ENCODE measurements at regions not wholly inside any gene's neighbourhood (a gene's known extent, or its start where the extent isn't known, plus 50 kb on each side); places are given as distances from the start of the nearest gene placed in this dataset.

DNA sequence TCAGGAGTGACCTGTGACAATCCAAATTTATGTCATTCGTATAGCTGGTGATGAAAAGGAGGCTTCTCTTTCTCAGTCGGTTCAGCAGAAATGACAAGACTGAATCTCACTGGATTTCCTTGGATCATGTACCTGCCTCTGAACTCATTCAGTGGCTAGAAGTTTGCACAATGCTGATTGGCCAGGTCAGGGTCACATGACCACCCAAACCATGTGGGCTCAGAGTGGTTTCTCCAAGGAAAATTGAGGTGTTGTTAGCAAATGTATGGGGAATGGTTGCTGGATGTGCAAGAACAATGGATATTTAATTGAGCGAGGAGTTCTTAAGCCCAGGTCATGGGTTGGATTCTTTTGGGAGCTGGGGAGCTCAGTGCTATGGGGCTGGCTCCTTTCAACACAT is 227.5 kb downstream of the AACS start:
- no peak for ATAC-seq
- no peak for DNase-seq
- intact Hi-C loops (cut with micrococcal nuclease): no loop called here

DNA sequence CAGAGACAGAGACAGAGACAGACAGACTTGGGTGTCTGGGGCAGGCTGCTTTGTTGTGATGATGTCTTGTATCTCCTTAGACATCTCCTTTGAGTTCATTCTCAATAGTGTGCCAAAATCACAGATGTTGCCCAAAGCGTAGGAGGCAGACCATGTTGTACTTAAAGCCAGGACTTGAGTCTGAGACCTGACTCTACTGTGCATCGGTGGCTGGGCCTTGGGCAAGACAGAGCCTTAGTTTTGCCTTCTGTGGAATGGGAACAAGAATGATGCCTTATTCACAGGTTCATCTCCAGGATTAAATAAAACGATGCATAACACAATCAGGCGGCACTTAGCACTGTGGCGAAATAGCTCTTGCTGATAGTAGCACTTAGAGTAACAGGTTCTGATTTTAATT is 230.3 kb downstream of the AACS start:
- ATAC-seq (no peak), DNase-seq (no peak)
- intact Hi-C loops (cut with micrococcal nuclease): no loop called here

DNA sequence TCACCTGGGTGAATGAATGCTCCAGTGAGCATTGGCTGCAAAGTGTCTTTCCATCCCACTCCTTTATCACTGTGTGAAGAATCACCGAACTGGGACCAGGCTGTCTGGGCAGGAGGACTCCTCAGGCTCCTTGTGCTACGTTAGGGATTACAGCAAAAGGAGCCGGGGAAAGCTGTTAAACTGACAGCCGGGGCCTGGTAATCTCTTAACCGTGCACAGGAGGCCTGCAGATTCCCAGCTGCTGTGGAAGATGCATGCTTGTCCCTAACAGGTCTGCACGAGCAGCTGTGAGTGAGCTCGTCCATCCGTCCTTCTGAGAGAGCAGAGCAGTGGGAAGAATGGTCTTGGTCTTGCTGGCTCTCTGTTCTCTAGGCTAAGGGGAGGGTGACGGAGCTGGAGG is 231.5 kb downstream of the AACS start:
- intact Hi-C loops (cut with micrococcal nuclease): no loop called here
- no peak for DNase-seq
- no peak for ATAC-seq

DNA sequence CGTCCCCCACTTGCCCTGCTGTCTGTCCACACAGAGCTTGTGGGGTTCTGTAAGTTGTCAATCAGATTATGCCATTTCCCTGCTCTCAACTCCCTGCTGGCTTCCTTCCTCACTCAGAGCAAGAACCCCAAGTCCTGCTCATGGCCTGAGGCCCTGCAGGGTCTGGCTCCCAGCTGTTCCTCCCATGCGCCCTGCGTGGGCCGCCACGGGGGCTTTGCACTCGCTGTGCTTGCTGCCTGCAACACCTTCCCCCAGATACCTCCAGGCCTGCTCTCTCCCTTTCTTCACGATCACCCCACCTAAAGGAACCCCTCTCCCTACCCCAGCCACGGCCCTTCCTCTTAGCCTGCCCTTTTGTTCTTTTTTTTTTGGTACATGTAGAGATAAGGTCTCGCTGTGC is 234.6 kb downstream of the AACS start:
- DNase-seq (no peak), ATAC-seq (no peak)
- intact Hi-C loops (cut with micrococcal nuclease): no loop called here

DNA sequence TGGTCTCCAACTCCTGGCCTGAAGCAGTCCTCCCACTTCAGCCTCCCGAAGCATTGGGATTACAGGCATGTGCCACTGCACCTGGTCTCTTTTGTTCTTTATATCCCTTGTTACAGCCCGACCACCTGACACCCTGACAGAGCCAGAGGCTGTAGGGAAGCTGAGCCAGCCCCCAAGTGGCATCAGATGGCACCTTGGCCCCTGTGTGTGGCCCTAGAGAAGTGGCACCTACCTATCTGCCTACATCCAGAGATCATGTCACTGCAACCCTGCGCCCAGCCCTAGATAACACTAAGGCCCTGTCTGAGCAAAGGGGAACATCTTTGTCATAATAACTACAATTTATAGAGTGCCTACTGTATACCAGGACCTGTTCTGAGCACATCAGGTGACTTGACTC is 235.0 kb downstream of the AACS start:
- no peak for DNase-seq
- intact Hi-C loops (cut with micrococcal nuclease): no loop called here
- no peak for ATAC-seq

DNA sequence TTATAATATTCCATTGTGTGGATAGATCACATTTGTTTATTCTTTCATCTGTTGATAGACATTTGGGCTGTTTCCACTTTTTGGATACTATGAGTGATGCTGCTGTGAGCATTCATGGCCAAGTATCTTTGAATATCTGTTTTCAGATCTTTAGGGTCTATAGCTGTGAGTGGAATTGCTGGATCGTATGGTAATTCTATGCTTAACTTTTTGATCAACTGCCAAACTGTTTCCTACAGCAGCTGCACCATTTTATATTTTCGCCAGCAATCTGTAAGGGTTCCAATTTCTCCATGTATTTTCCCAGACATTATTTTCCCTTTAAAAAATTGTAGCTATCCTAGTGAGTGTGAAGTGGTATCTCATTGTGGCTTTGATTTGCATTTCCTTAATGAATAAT is 238.1 kb downstream of the AACS start:
- ATAC-seq (no peak), DNase-seq (no peak)
- intact Hi-C loops (cut with micrococcal nuclease): no loop called here

DNA sequence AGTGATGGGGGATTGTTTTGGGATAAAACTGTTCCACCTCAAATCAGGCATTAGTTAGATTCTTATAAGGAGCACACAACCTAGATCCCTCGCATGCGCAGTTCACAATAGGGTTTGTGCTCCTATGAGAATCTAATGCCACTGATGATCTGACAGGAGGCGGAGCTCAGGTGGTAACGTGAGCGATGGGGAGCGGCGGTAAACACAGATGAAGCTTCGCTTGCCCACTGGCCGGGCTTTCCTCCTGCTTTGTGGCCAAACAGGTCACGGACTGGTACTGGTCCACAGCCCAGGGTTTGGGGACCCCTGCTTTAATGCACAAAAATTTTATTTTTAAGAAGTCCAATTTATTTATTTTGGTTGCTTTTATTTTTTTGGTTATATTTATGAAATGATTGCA is 238.8 kb downstream of the AACS start:
- intact Hi-C loops (cut with micrococcal nuclease): no loop called here
- no peak for ATAC-seq
- DNase-seq: no peak

DNA sequence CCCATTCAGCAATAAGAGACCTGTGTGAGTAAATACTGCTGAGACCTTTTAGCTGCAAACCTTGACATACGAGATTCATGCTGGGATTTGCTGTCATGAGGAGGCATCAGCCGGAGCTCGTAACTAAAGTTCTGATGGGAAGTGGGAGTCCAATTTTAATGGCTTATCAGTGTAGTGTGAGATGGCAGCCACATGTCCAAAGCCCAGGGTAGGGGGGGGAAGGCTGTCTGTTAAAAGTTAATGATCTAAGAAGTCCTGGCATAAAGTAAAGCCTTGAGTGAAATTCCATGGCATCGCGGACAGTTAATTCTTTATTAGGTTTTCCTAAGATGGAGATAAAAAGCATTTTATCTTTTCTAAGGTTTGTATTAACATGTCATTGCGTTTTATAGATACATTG is 240.0 kb downstream of the AACS start:
- intact Hi-C loops (cut with micrococcal nuclease): no loop called here
- ATAC-seq (no peak), DNase-seq (no peak)

DNA sequence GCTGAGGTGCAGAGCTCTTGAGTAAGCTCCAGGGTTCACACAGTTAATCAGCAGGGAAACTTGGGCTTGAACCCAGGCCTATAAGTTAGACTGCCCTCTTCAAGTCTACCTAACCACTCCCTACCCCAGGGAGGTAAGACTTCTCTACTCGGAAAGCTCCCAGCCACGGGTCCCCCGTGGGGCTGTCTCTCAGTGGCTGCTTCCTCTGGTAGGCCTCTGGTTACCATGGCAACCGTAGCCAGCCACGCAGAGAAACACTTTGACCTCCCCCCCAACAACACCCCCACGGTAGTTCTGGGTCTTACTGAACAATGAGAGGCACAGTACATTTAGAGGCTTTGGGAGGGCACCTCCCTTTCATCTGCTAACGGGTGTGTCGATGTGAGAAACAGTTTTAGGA is 245.2 kb downstream of the AACS start:
- ATAC-seq (no peak), DNase-seq (no peak)
- intact Hi-C loops (cut with micrococcal nuclease): no loop called here

DNA sequence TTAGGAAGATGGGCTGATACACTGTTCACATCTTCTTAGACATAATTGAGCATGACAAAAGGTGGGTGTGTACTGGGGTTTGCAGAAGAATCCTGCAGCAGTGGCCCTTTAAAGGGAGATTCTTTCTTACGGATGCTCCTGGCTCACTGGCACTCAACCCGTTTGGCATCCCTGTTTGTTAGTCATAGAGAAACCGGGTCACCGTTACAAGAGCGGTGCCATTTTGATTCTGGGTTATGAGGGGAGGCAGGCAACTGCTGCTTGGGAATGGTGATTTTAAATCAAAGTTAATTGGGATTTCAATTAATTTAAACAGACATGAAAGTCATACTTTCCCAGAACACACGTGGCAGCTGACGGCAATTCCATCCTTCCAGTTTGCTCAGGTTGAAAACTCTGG is 245.8 kb downstream of the AACS start:
- DNase-seq: no peak
- no peak for ATAC-seq
- intact Hi-C loops (cut with micrococcal nuclease): no loop called here

DNA sequence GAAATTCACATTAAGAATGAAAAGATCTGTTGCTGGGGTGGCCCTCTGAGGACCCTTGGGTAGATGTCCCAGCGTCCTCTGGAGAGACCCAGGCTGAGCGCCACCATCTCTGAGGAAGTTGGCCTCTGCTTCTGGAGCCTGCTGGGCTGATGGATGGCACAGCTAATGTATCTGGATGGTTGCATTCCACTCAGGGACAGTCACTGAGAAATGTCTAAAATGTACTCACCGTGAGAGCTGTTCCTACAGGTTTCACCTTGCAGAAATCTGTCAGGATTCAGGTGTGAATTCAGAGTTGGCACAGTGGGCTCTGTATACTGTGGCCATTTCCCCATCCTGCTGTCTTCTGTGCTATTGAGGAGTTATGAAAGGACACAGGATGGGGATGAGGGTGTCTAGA is 247.2 kb downstream of the AACS start:
- DNase-seq: no peak
- intact Hi-C loops (cut with micrococcal nuclease): no loop called here
- ATAC-seq: no peak

DNA sequence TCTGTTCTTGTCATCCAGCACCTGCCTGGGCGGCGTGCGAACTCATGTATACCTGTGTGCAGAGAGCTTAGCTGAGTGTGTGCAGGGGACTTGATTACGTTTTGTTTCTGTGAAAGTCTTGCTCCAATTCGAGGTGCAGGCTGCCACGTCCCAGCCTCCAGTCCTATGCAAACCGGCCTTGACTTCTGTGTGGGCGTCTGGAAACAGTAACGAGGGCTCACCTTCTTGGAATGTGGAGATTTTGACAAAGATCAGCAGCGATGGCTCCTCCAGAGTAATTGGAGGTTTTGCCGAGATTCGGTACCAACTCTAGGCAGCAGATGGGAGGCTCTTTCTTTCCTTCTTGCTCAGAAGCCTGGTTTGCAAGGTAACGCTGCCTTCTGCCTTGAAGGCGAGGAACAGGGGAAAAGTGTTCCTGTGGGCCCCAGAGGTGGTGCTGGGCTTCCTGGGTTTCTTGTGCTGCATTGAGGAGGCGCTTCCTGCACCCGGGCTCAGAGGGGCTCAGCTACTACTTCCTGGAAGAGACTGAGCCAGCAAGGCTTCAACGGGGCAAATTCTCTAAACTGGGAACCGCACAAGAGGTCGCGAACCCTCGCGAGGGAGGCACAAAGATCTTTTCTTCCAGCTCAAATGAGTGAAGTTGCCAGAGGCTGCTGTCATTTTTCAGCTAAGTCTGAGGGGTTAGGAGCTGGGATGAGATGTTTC is 249.0 kb downstream of the AACS start:
- intact Hi-C loops (cut with micrococcal nuclease): no loop called here
- DNase-seq: no peak

DNA sequence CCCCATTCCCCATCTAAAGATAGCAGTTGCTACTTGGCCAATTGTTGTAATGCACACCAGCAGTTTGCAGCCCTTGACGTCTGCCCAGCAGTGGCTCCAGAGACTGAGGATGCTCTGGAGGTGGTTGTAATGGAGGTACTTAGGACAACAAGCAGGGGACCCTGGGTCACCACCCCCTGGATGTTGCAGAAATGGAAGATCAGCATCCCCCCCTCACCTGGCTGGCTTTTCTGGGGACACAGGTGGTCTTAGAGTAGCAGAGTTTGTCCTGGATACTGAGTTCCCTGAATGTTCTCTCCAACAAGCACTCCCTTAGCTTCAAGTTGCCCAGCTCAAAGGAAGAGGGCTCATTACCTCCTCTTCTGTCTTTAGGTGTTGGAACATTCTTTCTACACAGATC is 250.5 kb downstream of the AACS start:
- no peak for DNase-seq
- ATAC-seq: no peak
- intact Hi-C loops (cut with micrococcal nuclease): no loop called here

More for the DNA sequence above, 249.0 kb downstream of the AACS start:
- no peak for ATAC-seq

DNA sequence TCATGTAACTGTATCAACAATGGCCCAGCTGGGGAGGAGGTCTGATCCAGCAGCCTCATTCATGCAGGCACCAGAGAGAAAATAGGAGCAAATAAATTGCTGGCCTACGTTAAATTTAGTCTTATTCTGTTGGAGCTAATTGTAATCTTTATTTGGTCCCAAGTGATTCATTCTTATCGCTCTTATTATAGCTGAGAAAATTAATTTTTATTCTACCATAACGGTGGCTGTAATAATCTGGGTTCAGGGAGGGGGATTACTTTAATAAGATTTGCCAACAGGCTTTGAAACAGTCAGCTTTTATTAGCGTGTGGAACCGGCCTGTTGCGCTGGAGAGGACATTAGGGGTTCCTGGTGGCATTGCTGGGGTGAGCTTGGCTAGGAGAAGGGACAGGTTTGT is 254.9 kb downstream of the AACS start:
- ATAC-seq (no peak), DNase-seq (no peak)
- intact Hi-C loops (cut with micrococcal nuclease): no loop called here

DNA sequence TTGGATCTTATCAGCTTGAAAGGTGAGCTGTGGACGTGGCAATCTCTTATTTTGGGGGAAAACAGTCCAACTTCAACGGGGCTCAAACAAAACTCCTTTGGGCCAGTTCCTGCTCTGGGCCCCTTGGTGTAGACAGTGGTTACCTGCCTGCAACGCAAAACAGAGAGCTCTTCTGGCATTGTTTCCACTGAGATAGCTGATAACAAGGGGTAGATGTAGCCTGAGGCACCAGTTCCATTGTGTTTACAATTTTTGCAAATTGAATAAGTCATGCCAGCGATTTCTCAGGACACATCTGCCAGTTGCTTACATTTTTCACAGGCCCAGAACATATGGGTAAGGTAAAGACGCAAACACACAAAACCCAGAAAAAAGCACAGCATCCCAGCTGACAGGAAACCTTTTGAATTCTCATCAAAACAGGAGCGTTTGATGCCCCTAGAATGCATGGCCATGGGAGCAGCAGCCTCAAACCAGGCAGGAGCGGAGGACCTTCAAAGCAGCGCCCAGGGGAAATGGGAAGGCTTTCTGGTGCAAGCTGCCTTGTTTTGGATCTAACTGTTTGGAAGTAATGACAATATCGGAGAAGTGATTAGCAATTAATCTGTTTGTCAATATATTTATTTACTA is 259.7 kb downstream of the AACS start:
- intact Hi-C loops (cut with micrococcal nuclease): no loop called here
- DNase-seq (no peak), ATAC-seq (no peak)

DNA sequence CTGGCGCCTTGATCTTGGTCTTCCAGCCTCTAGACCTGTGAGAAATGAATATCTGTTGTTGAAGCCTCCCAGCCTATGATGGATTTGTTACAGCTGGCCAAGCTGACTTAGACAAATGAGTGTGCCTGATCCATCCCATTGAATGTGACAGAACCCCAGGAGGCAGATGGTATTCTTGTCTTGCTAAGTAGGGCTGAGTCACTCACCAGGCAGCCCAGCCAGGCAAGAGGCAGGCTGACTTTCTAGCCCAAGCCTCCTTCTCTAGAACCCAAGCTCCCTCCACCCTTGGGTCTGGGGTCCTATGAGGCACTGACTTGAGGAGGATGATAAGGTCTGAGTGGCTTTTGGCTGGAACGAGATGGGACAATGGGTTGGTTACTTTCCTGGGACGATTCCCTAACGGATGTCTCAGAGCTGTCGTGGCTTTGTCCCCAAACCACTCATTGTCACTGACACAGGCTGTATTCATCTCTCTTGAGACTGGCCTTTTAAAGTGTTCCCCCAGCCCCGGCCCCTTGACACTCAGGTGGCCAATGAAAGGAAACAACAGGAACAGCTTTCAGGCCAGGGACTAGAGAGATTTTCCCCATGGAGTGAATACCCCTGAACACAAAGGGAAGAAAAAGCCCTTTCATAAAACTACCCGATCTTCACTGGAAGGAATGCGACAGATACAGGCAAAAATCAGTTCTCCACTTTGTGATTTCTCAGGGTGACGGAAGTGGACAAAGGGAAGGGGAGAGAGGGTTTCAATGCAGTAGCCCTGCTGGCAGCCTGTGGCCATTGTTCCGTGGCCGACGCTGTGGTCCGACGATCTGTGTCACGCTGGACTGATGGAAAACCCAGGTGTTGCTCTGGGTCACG is 264.2 kb downstream of the AACS start:
- ATAC-seq: no peak
- no peak for DNase-seq
- intact Hi-C loops (cut with micrococcal nuclease): loop anchor here (10.0 kb wide), 1 partner anchor 75 kb away; no protein-coding TSS in a partner anchor

DNA sequence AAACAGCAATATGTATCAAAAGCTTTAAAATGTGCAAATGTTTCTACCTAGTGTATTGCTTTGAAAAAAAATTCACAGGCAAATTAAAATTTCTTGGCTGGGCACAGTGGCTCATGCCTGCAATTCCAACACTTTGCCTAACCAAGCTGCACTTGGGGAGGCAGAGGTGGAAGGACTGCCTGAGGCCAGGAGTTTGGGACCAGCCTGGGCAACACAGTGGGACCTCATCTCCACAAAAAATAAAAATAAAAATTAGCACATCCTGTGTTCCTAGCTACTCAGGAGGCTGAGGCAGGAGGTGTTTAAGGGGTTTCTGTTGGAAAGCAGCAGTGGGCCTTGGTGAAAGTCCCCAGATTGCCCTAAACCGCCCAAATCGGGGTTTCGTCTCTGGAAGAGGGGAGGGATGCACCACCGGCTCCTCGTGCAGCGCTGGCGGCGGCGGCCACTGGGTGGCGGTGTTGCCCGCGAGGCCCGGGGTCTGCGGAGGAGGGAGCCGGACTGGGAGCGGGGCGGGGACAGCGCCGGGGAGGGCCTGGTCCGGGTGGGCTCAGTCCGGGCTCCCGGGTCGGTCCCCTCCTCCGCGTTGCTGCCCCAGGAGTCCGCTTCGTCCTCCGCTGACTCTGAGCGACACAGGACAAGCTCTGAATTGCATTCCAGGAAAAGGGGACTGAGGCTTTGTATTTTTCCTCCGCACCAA is 265.6 kb downstream of the AACS start:
- intact Hi-C loops (cut with micrococcal nuclease): loop anchor here (10.0 kb wide), 1 partner anchor 74 kb away; no protein-coding TSS in a partner anchor
- DNase-seq (peak; percentile 80), ATAC-seq (peak; percentile 98)

DNA sequence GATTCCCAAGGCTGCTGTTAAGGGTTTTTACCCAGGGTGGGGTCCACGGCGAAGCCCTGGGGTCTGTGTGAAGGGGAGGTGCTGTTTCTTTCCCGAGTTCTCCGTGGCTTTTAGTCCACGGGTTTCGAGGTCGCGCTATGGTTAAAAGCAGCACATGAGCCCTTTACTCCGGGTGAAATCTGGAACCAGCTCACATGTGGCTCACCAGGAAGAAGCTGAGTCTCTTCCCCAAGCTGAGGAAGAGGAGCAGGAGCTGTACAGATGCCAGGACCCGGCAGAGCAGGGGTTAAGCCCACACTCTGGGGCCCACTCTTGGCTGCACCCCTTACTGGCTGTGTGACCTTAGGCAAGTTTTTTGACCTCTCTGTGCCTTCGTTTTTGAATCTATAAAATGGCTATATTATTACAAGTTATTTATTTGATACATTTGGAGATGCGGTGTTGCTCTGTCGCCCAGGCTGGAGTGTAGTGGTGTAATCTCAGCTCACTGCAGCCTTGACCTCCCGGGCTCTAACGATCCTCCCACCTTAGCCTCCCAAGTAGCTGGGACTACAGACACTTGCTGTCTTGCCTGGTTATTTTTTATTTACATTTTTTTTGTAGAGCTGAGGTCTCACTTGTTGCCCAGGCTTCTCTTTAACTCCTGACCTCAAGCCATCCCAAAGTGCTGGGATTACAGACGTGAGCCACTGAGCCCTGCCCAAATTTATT is 266.3 kb downstream of the AACS start:
- DNase-seq (no peak), ATAC-seq (peak; percentile 38)
- intact Hi-C loops (cut with micrococcal nuclease): loop anchor here (10.0 kb wide), 1 partner anchor 73 kb away; no protein-coding TSS in a partner anchor

DNA sequence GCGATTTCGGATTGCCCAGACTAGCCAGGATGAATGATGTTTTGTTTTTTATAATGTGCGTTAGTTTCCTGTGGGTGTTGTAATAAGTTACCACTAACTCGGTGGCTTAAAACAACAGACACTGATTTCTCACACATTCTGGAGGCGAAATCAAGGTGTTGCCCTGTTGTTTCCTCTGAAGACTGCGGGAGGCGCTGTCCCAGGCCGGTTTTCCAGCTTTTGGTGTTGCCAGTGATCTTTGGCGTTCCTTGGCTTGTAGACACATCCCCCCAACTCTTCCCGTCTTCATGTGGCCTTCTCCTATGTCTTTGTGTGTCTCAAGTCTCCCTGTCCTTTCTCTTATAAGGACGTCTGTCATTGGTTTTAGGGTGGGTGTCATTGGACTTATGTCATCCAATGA is 267.7 kb downstream of the AACS start:
- intact Hi-C loops (cut with micrococcal nuclease): loop anchor here (10.0 kb wide), 1 partner anchor 72 kb away; no protein-coding TSS in a partner anchor
- ATAC-seq: no peak
- DNase-seq: no peak
